ENCODE measurements at regions not wholly inside any gene's neighbourhood (a gene's known extent, or its start where the extent isn't known, plus 50 kb on each side); places are given as distances from the start of the nearest gene placed in this dataset.

DNA sequence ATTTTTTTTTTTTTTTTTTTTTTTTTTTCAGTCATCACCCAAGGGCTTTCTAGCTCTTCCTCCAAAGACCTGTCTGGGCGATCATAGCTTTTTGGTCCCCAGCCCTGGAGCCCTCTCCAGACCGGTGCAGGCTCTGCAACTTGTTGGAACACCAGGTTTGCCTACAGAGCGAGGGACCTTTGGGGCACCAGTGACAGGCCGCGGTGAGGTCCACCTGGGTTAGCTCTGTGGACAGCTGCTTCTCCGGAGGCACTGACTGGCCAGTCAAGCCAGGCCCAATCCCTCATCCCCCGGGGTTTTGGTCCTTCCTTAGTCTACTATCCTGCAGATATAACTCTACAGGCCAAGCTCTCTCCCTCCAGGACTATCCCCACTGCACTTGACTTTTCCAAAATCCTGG is 86.8 kb upstream of the SMNDC1 start:
- TF ChIP-seq EZH2 (IDR thresholded peaks at IDR 0.05; ENCODE audit: insufficient read depth, poor library complexity, severe bottlenecking) (no peak), EZH2phosphoT487 (IDR thresholded peaks at IDR 0.05; ENCODE audit: insufficient read depth, low read depth) (no peak)

Data from GM23248 (cell line).